ENCODE measurements at regions not wholly inside any gene's neighbourhood (a gene's known extent, or its start where the extent isn't known, plus 50 kb on each side); places are given as distances from the start of the nearest gene placed in this dataset.

DNA sequence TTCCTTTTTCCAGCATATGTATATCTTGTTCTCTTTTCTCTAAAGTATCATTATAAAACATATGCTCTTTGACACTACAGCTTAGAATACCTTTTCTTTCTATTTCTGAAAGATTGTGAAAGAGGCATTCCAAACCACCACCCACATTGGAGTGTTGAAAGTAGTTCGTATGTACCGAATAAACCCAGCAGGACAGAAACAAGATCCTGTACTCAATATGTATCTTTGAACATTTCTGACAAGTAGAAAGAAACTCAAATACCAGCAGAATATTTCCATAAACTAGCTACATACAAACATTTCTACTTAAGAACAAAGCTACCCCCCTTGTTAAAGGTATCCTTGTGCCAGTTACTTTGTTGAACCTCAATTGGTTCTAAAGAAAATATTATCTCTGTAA, 415.3 kb upstream of the ALCAM start:
- H3K27me3 ChIP-seq (ENCODE audit: insufficient read depth, low read depth, low read length) = no peaks in the 10 kb centered on the region
- no peak for TF ChIP-seq EP300 (conservative IDR thresholded peaks at IDR 0.05; ENCODE audit: poor library complexity, severe bottlenecking)
- TF ChIP-seq POLR2AphosphoS5 (IDR thresholded peaks at IDR 0.05) = no peak
- TF ChIP-seq, protein P1, sequence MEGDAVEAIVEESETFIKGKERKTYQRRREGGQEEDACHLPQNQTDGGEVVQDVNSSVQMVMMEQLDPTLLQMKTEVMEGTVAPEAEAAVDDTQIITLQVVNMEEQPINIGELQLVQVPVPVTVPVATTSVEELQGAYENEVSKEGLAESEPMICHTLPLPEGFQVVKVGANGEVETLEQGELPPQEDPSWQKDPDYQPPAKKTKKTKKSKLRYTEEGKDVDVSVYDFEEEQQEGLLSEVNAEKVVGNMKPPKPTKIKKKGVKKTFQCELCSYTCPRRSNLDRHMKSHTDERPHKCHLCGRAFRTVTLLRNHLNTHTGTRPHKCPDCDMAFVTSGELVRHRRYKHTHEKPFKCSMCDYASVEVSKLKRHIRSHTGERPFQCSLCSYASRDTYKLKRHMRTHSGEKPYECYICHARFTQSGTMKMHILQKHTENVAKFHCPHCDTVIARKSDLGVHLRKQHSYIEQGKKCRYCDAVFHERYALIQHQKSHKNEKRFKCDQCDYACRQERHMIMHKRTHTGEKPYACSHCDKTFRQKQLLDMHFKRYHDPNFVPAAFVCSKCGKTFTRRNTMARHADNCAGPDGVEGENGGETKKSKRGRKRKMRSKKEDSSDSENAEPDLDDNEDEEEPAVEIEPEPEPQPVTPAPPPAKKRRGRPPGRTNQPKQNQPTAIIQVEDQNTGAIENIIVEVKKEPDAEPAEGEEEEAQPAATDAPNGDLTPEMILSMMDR (IDR thresholded peaks at IDR 0.05; ENCODE audit: poor library complexity, severe bottlenecking) = no peak
- no peak for TF ChIP-seq TAF1 (IDR thresholded peaks at IDR 0.05; ENCODE audit: low read depth)
- TF ChIP-seq RAD21 (conservative IDR thresholded peaks at IDR 0.05) = no peak
- TF ChIP-seq MXI1 (conservative IDR thresholded peaks at IDR 0.05; ENCODE audit: poor library complexity, severe bottlenecking) = no peak
- no peak for TF ChIP-seq EZH2 (IDR thresholded peaks at IDR 0.05; ENCODE audit: borderline replicate concordance, insufficient read depth, low read length, poor library complexity, severe bottlenecking)
- no peak for TF ChIP-seq SMC3 (conservative IDR thresholded peaks at IDR 0.05; ENCODE audit: poor library complexity)
- TF ChIP-seq REST (IDR thresholded peaks at IDR 0.05; ENCODE audit: borderline replicate concordance) = no peak
- H3K9ac ChIP-seq (ENCODE audit: low read length) = no peak overlapping the region
- no peaks in the 10 kb centered on the region for H3K36me3 ChIP-seq (ENCODE audit: insufficient read depth, low read length)
- H3K4me2 ChIP-seq (ENCODE audit: low read length) = no peak overlapping the region
- H3K9me2 ChIP-seq (ENCODE audit: insufficient read depth, low read length) = no peaks in the 10 kb centered on the region
- H4K20me1 ChIP-seq (ENCODE audit: insufficient read depth) = no peaks in the 10 kb centered on the region
- no peaks in the 10 kb centered on the region for H3K79me2 ChIP-seq (replicated peaks; ENCODE audit: insufficient read depth, low read length)
- H2AFZ ChIP-seq (ENCODE audit: low read depth, low read length) = no peak overlapping the region
- H3K4me3 ChIP-seq (ENCODE audit: low read length) = no peak overlapping the region
- H3K9me3 ChIP-seq (ENCODE audit: low read length) = no peaks in the 10 kb centered on the region
- H3F3A ChIP-seq (ENCODE audit: insufficient read depth, low read length, poor library complexity, severe bottlenecking) = no peaks in the 10 kb centered on the region
- H3K27ac ChIP-seq (ENCODE audit: low read length) = no peak overlapping the region

- H3K27me3 ChIP-seq (ENCODE audit: insufficient read depth, low read depth, low read length) = no peaks in the 10 kb centered on the region
- H4K20me1 ChIP-seq (ENCODE audit: insufficient read depth) = no peaks in the 10 kb centered on the region
- H3K9me3 ChIP-seq (ENCODE audit: low read length) = no peaks in the 10 kb centered on the region
- no peak overlapping the region for H2AFZ ChIP-seq (ENCODE audit: low read depth, low read length)
- H3K27ac ChIP-seq (ENCODE audit: low read length) = no peak overlapping the region
- no peak for TF ChIP-seq POLR2AphosphoS5 (IDR thresholded peaks at IDR 0.05)
- TF ChIP-seq TAF1 (IDR thresholded peaks at IDR 0.05; ENCODE audit: low read depth) = no peak
- TF ChIP-seq, protein P1 (IDR thresholded peaks at IDR 0.05; ENCODE audit: poor library complexity, severe bottlenecking) = no peak
- TF ChIP-seq EP300 (conservative IDR thresholded peaks at IDR 0.05; ENCODE audit: poor library complexity, severe bottlenecking) = no peak
- H3K36me3 ChIP-seq (ENCODE audit: insufficient read depth, low read length) = no peaks in the 10 kb centered on the region
- H3K9ac ChIP-seq (ENCODE audit: low read length) = no peak overlapping the region
- no peaks in the 10 kb centered on the region for H3K79me2 ChIP-seq (replicated peaks; ENCODE audit: insufficient read depth, low read length)
- no peak overlapping the region for H3K4me3 ChIP-seq (ENCODE audit: low read length)
- H3K9me2 ChIP-seq (ENCODE audit: insufficient read depth, low read length) = no peaks in the 10 kb centered on the region
- H3F3A ChIP-seq (ENCODE audit: insufficient read depth, low read length, poor library complexity, severe bottlenecking) = no peaks in the 10 kb centered on the region
- no peak overlapping the region for H3K4me2 ChIP-seq (ENCODE audit: low read length)
Measured at GRCh38 chr3:104952146-104952972, 414.4 kb upstream of the ALCAM start.
